WTC11 (cell line): ENCODE measurements at regions not wholly inside any gene's neighbourhood (a gene's known extent, or its start where the extent isn't known, plus 50 kb on each side); places are given as distances from the start of the nearest gene placed in this dataset.

ENCODE experiments used
- ATAC-seq: fragments of 200-7000 bp; cut with Tn5 transposase; 2 replicates; pipeline ENCODE4 v1.10.0; 2021; ENCODE audit warnings: mild to moderate bottlenecking, moderate library complexity
- CTCF ChIA-PET: fragments of 300-600 bp; sonication (Branson Sonifier 250); formaldehyde crosslinking; loops from one replicate; lab custom pipeline; 2021; ENCODE audit warnings: antibody characterized with exemption; lab: Charles Lee
- POLR2A ChIA-PET: fragments of 350-600 bp; sonication (Branson Sonifier 250); formaldehyde crosslinking; loops from one replicate; lab custom pipeline; 2021; ENCODE audit warnings: antibody characterized with exemption; lab: Charles Lee
- DNase-seq: peaks from one replicate; pipeline ENCODE4 v3.0.0; 2021; ENCODE audit warnings: low spot score
- H3K27ac Mint-ChIP-seq: 2 replicates; pipeline ENCODE4 v1.8.0; 2021; ENCODE audit warnings: mixed read lengths
- H3K27me3 Mint-ChIP-seq: 2 replicates; pipeline ENCODE4 v1.8.0; 2021; ENCODE audit warnings: low read depth, mild to moderate bottlenecking, moderate library complexity, mixed read lengths
- H3K36me3 Mint-ChIP-seq: 2 replicates; pipeline ENCODE4 v1.8.0; 2021; ENCODE audit warnings: mixed read lengths
- H3K4me1 Mint-ChIP-seq: 2 replicates; pipeline ENCODE4 v1.8.0; 2022; ENCODE audit warnings: mixed read lengths
- H3K4me3 Mint-ChIP-seq: 2 replicates; pipeline ENCODE4 v1.8.0; 2021; ENCODE audit warnings: mild to moderate bottlenecking, moderate library complexity, mixed read lengths
- H3K9me3 Mint-ChIP-seq: 2 replicates; pipeline ENCODE4 v1.8.0; 2021; ENCODE audit warnings: mixed read lengths
- CDX4 ChIP-seq: fragments of 250-450 bp; sonication (Bioruptor Pico); IDR thresholded peaks from 2 replicates; pipeline ENCODE4 v1.9.0; 2021; ENCODE audit warnings: moderate library complexity, mild to moderate bottlenecking, inconsistent platforms, borderline replicate concordance
- EMX1 ChIP-seq: fragments of 250-450 bp; sonication (Bioruptor Pico); IDR thresholded peaks from 2 replicates; pipeline ENCODE4 v1.8.0; 2021; ENCODE audit warnings: mild to moderate bottlenecking
- ERG ChIP-seq: fragments of 250-450 bp; sonication (Bioruptor Pico); IDR thresholded peaks from 2 replicates; pipeline ENCODE4 v1.8.0; 2021; ENCODE audit warnings: mild to moderate bottlenecking
- ETV6 ChIP-seq: sonication (generic); formaldehyde crosslinking; IDR thresholded peaks from 2 replicates; pipeline ENCODE4 v1.8.1; 2022; ENCODE audit warnings: mild to moderate bottlenecking, missing genetic modification reagents
- KAT7 ChIP-seq: sonication (generic); formaldehyde crosslinking; IDR thresholded peaks from 2 replicates; pipeline ENCODE4 v1.8.1; 2023; ENCODE audit warnings: missing genetic modification reagents, mild to moderate bottlenecking, borderline replicate concordance
- NFATC4 ChIP-seq: fragments of 250-450 bp; sonication (Bioruptor Pico); IDR thresholded peaks from 2 replicates; pipeline ENCODE4 v1.9.0; 2021; ENCODE audit warnings: mild to moderate bottlenecking
- NFYB ChIP-seq: sonication (generic); formaldehyde crosslinking; conservative IDR thresholded peaks from 2 replicates; pipeline ENCODE4 v1.8.0; 2022; ENCODE audit warnings: low read depth, missing genetic modification reagents
- RELA ChIP-seq: sonication (generic); formaldehyde crosslinking; IDR thresholded peaks from 2 replicates; pipeline ENCODE4 v1.8.1; 2022; ENCODE audit warnings: missing genetic modification reagents, mild to moderate bottlenecking, borderline replicate concordance
- RORB ChIP-seq: fragments of 250-450 bp; sonication (Bioruptor Pico); IDR thresholded peaks from 2 replicates; pipeline ENCODE4 v1.9.0; 2021; ENCODE audit warnings: mild to moderate bottlenecking
- TEAD4 ChIP-seq: sonication (generic); formaldehyde crosslinking; IDR thresholded peaks from 2 replicates; pipeline ENCODE4 v1.8.0; 2022; ENCODE audit warnings: mild to moderate bottlenecking, missing genetic modification reagents
- ZNF121 ChIP-seq: sonication (generic); formaldehyde crosslinking; IDR thresholded peaks from 2 replicates; pipeline ENCODE4 v1.8.0; 2023; ENCODE audit warnings: missing genetic modification reagents
- ZNF317 ChIP-seq: sonication (generic); formaldehyde crosslinking; IDR thresholded peaks from 2 replicates; pipeline ENCODE4 v1.8.1; 2023; ENCODE audit warnings: low read depth, mild to moderate bottlenecking, moderate library complexity, missing genetic modification reagents, borderline replicate concordance
- ZNF396 ChIP-seq: fragments of 250-450 bp; sonication (Bioruptor Pico); IDR thresholded peaks from 2 replicates; pipeline ENCODE4 v1.8.0; 2021; ENCODE audit warnings: mild to moderate bottlenecking, moderate library complexity, borderline replicate concordance
- TF ChIP-seq, protein P1 (sequence below): sonication (generic); formaldehyde crosslinking; IDR thresholded peaks from 2 replicates; pipeline ENCODE4 v1.8.1; 2022; ENCODE audit warnings: mild to moderate bottlenecking, missing genetic modification reagents, moderate library complexity, borderline replicate concordance
- TF ChIP-seq, protein P2 (sequence below): fragments of 250-450 bp; sonication (Bioruptor Pico); IDR thresholded peaks from 2 replicates; pipeline ENCODE4 v1.9.0; 2021; ENCODE audit warnings: mild to moderate bottlenecking
- TF ChIP-seq, protein P3 (sequence below): fragments of 200-600 bp; IDR thresholded peaks from 2 replicates; pipeline ENCODE4 v1.8.0; 2022; ENCODE audit warnings: antibody characterized with exemption

- H3K27me3 Mint-ChIP-seq, result peaks cover 6% of the 10 kb centered on the region; the same call in 1 of the 2 replicates
- POLR2A ChIA-PET, result no interaction called here
- no peak for ATAC-seq
- H3K4me1 Mint-ChIP-seq, result peaks cover 54% of the 10 kb centered on the region
- TF ChIP-seq RELA (CRISPR knock-in tag) (no peak), ETV6 (CRISPR knock-in tag) (no peak), ERG (CRISPR knock-in tag) (no peak), ZNF396 (CRISPR knock-in tag) (no peak), RORB (CRISPR knock-in tag) (no peak), ZNF121 (no peak), KAT7 (CRISPR knock-in tag) (no peak), NFATC4 (CRISPR knock-in tag) (no peak), NFYB (no peak), ZNF317 (no peak)
- TF ChIP-seq, protein P1, sequence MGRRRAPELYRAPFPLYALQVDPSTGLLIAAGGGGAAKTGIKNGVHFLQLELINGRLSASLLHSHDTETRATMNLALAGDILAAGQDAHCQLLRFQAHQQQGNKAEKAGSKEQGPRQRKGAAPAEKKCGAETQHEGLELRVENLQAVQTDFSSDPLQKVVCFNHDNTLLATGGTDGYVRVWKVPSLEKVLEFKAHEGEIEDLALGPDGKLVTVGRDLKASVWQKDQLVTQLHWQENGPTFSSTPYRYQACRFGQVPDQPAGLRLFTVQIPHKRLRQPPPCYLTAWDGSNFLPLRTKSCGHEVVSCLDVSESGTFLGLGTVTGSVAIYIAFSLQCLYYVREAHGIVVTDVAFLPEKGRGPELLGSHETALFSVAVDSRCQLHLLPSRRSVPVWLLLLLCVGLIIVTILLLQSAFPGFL, result no peak
- TF ChIP-seq, protein P2, sequence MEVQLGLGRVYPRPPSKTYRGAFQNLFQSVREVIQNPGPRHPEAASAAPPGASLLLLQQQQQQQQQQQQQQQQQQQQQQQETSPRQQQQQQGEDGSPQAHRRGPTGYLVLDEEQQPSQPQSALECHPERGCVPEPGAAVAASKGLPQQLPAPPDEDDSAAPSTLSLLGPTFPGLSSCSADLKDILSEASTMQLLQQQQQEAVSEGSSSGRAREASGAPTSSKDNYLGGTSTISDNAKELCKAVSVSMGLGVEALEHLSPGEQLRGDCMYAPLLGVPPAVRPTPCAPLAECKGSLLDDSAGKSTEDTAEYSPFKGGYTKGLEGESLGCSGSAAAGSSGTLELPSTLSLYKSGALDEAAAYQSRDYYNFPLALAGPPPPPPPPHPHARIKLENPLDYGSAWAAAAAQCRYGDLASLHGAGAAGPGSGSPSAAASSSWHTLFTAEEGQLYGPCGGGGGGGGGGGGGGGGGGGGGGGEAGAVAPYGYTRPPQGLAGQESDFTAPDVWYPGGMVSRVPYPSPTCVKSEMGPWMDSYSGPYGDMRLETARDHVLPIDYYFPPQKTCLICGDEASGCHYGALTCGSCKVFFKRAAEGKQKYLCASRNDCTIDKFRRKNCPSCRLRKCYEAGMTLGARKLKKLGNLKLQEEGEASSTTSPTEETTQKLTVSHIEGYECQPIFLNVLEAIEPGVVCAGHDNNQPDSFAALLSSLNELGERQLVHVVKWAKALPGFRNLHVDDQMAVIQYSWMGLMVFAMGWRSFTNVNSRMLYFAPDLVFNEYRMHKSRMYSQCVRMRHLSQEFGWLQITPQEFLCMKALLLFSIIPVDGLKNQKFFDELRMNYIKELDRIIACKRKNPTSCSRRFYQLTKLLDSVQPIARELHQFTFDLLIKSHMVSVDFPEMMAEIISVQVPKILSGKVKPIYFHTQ, result no peak
- TF ChIP-seq, protein P3, sequence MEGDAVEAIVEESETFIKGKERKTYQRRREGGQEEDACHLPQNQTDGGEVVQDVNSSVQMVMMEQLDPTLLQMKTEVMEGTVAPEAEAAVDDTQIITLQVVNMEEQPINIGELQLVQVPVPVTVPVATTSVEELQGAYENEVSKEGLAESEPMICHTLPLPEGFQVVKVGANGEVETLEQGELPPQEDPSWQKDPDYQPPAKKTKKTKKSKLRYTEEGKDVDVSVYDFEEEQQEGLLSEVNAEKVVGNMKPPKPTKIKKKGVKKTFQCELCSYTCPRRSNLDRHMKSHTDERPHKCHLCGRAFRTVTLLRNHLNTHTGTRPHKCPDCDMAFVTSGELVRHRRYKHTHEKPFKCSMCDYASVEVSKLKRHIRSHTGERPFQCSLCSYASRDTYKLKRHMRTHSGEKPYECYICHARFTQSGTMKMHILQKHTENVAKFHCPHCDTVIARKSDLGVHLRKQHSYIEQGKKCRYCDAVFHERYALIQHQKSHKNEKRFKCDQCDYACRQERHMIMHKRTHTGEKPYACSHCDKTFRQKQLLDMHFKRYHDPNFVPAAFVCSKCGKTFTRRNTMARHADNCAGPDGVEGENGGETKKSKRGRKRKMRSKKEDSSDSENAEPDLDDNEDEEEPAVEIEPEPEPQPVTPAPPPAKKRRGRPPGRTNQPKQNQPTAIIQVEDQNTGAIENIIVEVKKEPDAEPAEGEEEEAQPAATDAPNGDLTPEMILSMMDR, result no peak
- CTCF ChIA-PET, result interaction anchor here (2.0 kb wide), 1 partner anchor 10 kb away, joined by 6 read pairs; no protein-coding TSS in a partner anchor
- peaks cover 12% of the 10 kb centered on the region for H3K9me3 Mint-ChIP-seq
- no peak overlapping the region for H3K27ac Mint-ChIP-seq
- peaks cover 4% of the 10 kb centered on the region for H3K36me3 Mint-ChIP-seq
- H3K4me3 Mint-ChIP-seq, result no peak overlapping the region
- no peak for DNase-seq
Measured at GRCh38 chr11:126149759-126150625, 61.5 kb downstream of the RPUSD4 start.

GRCh38 chr11:126148317-126148716 lies 63.1 kb downstream of the RPUSD4 start:
- Mint-ChIP-seq H3K27me3 (peaks cover 6% of the 10 kb centered on the region; the same call in 1 of the 2 replicates), H3K4me3 (no peak overlapping the region; the same call in 1 of the 2 replicates), H3K36me3 (peaks cover 4% of the 10 kb centered on the region), H3K4me1 (peaks cover 46% of the 10 kb centered on the region), H3K27ac (no peak overlapping the region), H3K9me3 (peaks cover 12% of the 10 kb centered on the region)
- DNase-seq (no peak), ATAC-seq (no peak)
- no peak for TF ChIP-seq TEAD4 (CRISPR knock-in tag)
- no peak for TF ChIP-seq EMX1 (CRISPR knock-in tag)
- no peak for TF ChIP-seq CDX4 (CRISPR knock-in tag)
- POLR2A ChIA-PET, result no interaction called here
- CTCF ChIA-PET, result interaction anchor here (1.0 to 2.0 kb wide), 3 partner anchors 11 to 230 kb away, joined by 3 to 6 read pairs (median 3); no protein-coding TSS in a partner anchor
